ENCODE measurements at regions not wholly inside any gene's neighbourhood (a gene's known extent, or its start where the extent isn't known, plus 50 kb on each side); places are given as distances from the start of the nearest gene placed in this dataset.
"Not testable (repeated sequence)": the region's sequence is repeated elsewhere in the genome, so short reads cannot be mapped to it uniquely, and the experiment has no call there.

DNA sequence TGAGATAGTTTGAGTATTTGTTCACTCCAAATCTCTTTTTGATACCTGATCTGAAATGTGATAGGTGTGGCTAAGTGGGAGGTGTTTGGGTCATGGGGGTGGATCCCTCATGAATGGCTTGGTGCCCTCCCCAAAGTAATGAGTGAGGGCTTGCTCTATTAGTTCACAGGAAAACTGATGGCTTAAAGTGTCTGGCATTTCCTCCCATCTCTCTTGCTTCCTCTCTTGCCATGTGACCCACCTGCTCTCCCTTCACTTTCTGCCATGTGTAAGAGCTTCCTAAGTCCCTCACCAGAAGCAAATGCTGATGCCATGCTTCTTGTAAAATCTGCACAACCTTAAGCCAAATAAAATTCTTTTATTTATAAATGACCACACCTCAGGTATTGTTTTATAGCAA lies 61.1 kb downstream of the MAD2L1 start:
- DNase-seq (ENCODE audit: low read depth): no peak
- TF ChIP-seq, protein P1, sequence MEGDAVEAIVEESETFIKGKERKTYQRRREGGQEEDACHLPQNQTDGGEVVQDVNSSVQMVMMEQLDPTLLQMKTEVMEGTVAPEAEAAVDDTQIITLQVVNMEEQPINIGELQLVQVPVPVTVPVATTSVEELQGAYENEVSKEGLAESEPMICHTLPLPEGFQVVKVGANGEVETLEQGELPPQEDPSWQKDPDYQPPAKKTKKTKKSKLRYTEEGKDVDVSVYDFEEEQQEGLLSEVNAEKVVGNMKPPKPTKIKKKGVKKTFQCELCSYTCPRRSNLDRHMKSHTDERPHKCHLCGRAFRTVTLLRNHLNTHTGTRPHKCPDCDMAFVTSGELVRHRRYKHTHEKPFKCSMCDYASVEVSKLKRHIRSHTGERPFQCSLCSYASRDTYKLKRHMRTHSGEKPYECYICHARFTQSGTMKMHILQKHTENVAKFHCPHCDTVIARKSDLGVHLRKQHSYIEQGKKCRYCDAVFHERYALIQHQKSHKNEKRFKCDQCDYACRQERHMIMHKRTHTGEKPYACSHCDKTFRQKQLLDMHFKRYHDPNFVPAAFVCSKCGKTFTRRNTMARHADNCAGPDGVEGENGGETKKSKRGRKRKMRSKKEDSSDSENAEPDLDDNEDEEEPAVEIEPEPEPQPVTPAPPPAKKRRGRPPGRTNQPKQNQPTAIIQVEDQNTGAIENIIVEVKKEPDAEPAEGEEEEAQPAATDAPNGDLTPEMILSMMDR (conservative IDR thresholded peaks at IDR 0.05; ENCODE audit: low read depth, low read length): no peak

GRCh38 chr4:120005076-120005475 lies 61.6 kb downstream of the MAD2L1 start:
- TF ChIP-seq, protein P1 (conservative IDR thresholded peaks at IDR 0.05; ENCODE audit: low read depth, low read length): no peak
- no peak for DNase-seq (ENCODE audit: low read depth)
- H3K4me3 ChIP-seq (ENCODE audit: low read length): no peak overlapping the region

More for the DNA sequence above, 61.1 kb downstream of the MAD2L1 start:
- H3K4me3 ChIP-seq (ENCODE audit: low read length): no peak overlapping the region

GRCh38 chr4:120004054-120004453 lies 62.6 kb downstream of the MAD2L1 start:
- TF ChIP-seq, protein P1 (conservative IDR thresholded peaks at IDR 0.05; ENCODE audit: low read depth, low read length): no peak
- no peak for DNase-seq (ENCODE audit: low read depth)

GRCh38 chr4:120003193-120003592 lies 63.5 kb downstream of the MAD2L1 start:
- H3K4me3 ChIP-seq (ENCODE audit: low read length): no peak overlapping the region
- DNase-seq (ENCODE audit: low read depth): no peak
- TF ChIP-seq, protein P1 (conservative IDR thresholded peaks at IDR 0.05; ENCODE audit: low read depth, low read length): no peak

More at GRCh38 chr4:120004054-120004453, 62.6 kb downstream of the MAD2L1 start:
- no peak overlapping the region for H3K4me3 ChIP-seq (ENCODE audit: low read length)

DNA sequence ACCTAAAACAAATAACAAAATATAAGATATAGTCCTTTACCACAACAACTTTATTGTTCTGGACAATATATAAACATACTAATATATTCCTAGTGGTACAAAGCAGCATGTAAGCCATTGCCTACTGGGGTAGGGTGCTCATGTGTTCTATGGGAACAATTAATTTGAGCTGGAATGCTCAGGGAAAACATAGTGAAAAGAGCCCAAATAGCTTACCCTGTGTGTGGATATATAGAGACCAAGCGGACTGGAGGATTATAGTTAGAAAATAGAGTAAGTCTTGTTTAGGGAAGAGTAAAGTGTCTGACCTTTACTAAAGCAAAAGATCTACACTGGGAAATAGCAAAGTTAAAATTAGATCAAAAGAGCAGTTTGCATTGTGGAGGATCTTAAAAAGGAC lies 64.8 kb downstream of the MAD2L1 start:
- H3K4me3 ChIP-seq (ENCODE audit: low read length): no peak overlapping the region
- DNase-seq (ENCODE audit: low read depth): no peak
- TF ChIP-seq, protein P1 (conservative IDR thresholded peaks at IDR 0.05; ENCODE audit: low read depth, low read length): no peak

GRCh38 chr4:120000591-120001296 lies 65.9 kb downstream of the MAD2L1 start:
- TF ChIP-seq, protein P1 (conservative IDR thresholded peaks at IDR 0.05; ENCODE audit: low read depth, low read length): no peak
- no peak for DNase-seq (ENCODE audit: low read depth)
- H3K4me3 ChIP-seq (ENCODE audit: low read length): no peak overlapping the region

- not testable (repeated sequence) for H3K4me3 ChIP-seq (ENCODE audit: low read length); DNase-seq (ENCODE audit: low read depth)
Measured at GRCh38 chr4:119996024-119996423, 70.6 kb downstream of the MAD2L1 start.
